ENCODE measurements at regions not wholly inside any gene's neighbourhood (a gene's known extent, or its start where the extent isn't known, plus 50 kb on each side); places are given as distances from the start of the nearest gene placed in this dataset.

DNA sequence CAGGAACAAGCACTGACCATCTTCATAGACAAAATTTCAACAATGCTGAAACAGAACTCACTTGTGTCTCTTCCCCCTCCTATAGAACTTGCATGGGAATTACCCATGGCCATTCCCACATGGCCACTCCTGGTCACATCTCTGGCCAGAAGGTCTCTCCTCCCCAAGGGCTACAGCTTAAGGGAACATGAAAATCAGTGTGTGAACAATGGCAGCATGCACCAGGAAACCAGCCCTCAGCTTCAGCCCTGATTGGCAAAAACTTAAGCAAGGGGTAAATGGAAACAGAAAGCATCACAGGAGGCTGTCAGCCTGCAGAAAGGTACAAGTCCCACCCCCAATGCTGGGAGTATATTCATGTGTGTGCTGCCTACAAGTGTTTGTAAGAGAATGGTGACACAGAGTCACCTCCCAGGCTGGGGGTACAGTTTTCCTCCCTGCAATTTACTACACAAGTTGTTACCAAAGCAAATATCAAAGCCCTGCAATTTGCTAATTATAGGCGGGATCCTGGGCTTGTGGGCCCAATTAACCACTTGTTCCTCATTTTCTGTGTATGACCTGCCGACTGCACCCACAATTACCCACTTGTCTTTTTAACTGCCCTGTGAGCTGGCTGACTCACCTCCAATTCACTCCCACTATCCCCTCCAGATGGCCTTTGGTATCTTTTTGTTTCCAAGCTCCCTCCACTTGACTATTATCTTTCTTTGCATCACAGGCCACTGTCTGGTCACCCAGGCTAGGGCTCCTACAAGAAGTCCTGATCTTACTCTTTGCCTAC lies 84.4 kb upstream of the HES1 start:
- Histone ChIP-seq H3K9ac (ENCODE audit: low read depth in 1 of 2, low read length in 2 of 2) (no peak overlapping the region), H3K9me3 (ENCODE audit: control insufficient read depth in 4 of 4, low read length in 3 of 4) (peaks cover 0 to 8% (median 5%) of the 10 kb centered on the region in 4 donors), H3K36me3 (ENCODE audit: control insufficient read depth in 4 of 4, insufficient read depth in 3 of 4, low read depth in 1 of 4, low read length in 3 of 4) (no peaks in the 10 kb centered on the region), H3K27ac (ENCODE audit: low read depth in 1 of 2, low read length in 2 of 2) (no peak overlapping the region), H3K4me1 (ENCODE audit: control insufficient read depth in 4 of 4, insufficient read depth in 4 of 4, low read length in 3 of 4) (peaks cover 4 to 17% (median 10%) of the 10 kb centered on the region in 4 donors), H3K4me3 (ENCODE audit: low read depth in 1 of 3, low read length in 3 of 3) (no peak overlapping the region), H3K27me3 (ENCODE audit: control insufficient read depth in 4 of 4, insufficient read depth in 4 of 4, low read length in 3 of 4) (no peaks in the 10 kb centered on the region)
- WGBS, result 75% methylated on average over 2 of the region's 2 CpGs
- no peak for DNase-seq (ENCODE audit: low spot score)
- TF ChIP-seq GABPA (IDR thresholded peaks at IDR 0.05 in 1 of 2, conservative IDR thresholded peaks at IDR 0.05 in 1 of 2) (no peak), YY1 (IDR thresholded peaks at IDR 0.05) (no peak), EGR1 (IDR thresholded peaks at IDR 0.05; ENCODE audit: low read depth in 2 of 2) (no peak), TAF1 (conservative IDR thresholded peaks at IDR 0.05) (no peak), HNF4A (conservative IDR thresholded peaks at IDR 0.05) (no peak), FOXA1 (IDR thresholded peaks at IDR 0.05) (no peak)
- TF ChIP-seq, protein P1, sequence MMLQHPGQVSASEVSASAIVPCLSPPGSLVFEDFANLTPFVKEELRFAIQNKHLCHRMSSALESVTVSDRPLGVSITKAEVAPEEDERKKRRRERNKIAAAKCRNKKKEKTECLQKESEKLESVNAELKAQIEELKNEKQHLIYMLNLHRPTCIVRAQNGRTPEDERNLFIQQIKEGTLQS (IDR thresholded peaks at IDR 0.05), result no peak
- TF ChIP-seq, protein P2, sequence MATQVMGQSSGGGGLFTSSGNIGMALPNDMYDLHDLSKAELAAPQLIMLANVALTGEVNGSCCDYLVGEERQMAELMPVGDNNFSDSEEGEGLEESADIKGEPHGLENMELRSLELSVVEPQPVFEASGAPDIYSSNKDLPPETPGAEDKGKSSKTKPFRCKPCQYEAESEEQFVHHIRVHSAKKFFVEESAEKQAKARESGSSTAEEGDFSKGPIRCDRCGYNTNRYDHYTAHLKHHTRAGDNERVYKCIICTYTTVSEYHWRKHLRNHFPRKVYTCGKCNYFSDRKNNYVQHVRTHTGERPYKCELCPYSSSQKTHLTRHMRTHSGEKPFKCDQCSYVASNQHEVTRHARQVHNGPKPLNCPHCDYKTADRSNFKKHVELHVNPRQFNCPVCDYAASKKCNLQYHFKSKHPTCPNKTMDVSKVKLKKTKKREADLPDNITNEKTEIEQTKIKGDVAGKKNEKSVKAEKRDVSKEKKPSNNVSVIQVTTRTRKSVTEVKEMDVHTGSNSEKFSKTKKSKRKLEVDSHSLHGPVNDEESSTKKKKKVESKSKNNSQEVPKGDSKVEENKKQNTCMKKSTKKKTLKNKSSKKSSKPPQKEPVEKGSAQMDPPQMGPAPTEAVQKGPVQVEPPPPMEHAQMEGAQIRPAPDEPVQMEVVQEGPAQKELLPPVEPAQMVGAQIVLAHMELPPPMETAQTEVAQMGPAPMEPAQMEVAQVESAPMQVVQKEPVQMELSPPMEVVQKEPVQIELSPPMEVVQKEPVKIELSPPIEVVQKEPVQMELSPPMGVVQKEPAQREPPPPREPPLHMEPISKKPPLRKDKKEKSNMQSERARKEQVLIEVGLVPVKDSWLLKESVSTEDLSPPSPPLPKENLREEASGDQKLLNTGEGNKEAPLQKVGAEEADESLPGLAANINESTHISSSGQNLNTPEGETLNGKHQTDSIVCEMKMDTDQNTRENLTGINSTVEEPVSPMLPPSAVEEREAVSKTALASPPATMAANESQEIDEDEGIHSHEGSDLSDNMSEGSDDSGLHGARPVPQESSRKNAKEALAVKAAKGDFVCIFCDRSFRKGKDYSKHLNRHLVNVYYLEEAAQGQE (IDR thresholded peaks at IDR 0.05), result no peak
- TF ChIP-seq, protein P3, sequence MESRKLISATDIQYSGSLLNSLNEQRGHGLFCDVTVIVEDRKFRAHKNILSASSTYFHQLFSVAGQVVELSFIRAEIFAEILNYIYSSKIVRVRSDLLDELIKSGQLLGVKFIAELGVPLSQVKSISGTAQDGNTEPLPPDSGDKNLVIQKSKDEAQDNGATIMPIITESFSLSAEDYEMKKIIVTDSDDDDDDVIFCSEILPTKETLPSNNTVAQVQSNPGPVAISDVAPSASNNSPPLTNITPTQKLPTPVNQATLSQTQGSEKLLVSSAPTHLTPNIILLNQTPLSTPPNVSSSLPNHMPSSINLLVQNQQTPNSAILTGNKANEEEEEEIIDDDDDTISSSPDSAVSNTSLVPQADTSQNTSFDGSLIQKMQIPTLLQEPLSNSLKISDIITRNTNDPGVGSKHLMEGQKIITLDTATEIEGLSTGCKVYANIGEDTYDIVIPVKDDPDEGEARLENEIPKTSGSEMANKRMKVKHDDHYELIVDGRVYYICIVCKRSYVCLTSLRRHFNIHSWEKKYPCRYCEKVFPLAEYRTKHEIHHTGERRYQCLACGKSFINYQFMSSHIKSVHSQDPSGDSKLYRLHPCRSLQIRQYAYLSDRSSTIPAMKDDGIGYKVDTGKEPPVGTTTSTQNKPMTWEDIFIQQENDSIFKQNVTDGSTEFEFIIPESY (IDR thresholded peaks at IDR 0.05), result no peak
- TF ChIP-seq, protein P4, sequence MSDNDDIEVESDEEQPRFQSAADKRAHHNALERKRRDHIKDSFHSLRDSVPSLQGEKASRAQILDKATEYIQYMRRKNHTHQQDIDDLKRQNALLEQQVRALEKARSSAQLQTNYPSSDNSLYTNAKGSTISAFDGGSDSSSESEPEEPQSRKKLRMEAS (IDR thresholded peaks at IDR 0.05), result no peak

DNA sequence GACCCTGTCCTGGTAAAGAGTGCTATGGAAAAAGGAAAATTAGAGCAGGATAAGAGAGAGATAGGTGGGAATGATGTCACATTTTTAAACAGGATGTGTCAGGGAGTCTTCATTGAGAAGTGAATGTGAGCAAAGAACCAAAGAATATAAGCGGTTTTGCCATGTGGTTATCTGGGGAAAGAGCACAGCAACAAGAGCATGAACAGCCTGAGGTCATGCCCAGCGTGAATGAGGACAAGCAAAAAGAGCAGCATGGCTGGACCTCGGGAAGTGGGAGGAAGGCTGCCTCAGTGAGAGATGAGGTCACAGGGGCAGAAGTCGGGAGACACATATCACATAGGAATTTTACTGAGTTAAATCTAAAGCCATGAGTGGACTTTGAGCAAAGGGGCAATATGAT lies 82.8 kb upstream of the HES1 start:
- TF ChIP-seq, protein P4 (IDR thresholded peaks at IDR 0.05), result no peak
- TF ChIP-seq FOXA2 (IDR thresholded peaks at IDR 0.05), result no peak
- TF ChIP-seq JUND (IDR thresholded peaks at IDR 0.05), result no peak
- TF ChIP-seq SP1 (IDR thresholded peaks at IDR 0.05), result no peak
- TF ChIP-seq RXRA (IDR thresholded peaks at IDR 0.05), result no peak
- no peak for TF ChIP-seq RAD21 (IDR thresholded peaks at IDR 0.05)
- TF ChIP-seq TAF1 (conservative IDR thresholded peaks at IDR 0.05), result no peak
- TF ChIP-seq YY1 (IDR thresholded peaks at IDR 0.05), result no peak
- TF ChIP-seq HNF4A (conservative IDR thresholded peaks at IDR 0.05), result no peak
- TF ChIP-seq, protein P1 (IDR thresholded peaks at IDR 0.05), result no peak
- TF ChIP-seq, protein P3 (IDR thresholded peaks at IDR 0.05), result no peak
- no peaks in the 10 kb centered on the region for H3K36me3 ChIP-seq (ENCODE audit: control insufficient read depth in 4 of 4, insufficient read depth in 3 of 4, low read depth in 1 of 4, low read length in 3 of 4)
- no peak overlapping the region for H3K9ac ChIP-seq (ENCODE audit: low read depth in 1 of 2, low read length in 2 of 2)
- WGBS, result 94% methylated on average over 4 of the region's 4 CpGs
- no peaks in the 10 kb centered on the region for H3K27me3 ChIP-seq (ENCODE audit: control insufficient read depth in 4 of 4, insufficient read depth in 4 of 4, low read length in 3 of 4)
- no peak overlapping the region for H3K4me3 ChIP-seq (ENCODE audit: low read depth in 1 of 3, low read length in 3 of 3)
- H3K9me3 ChIP-seq (ENCODE audit: control insufficient read depth in 4 of 4, low read length in 3 of 4), result peaks cover 0 to 8% (median 5%) of the 10 kb centered on the region in 4 donors
- no peak for DNase-seq (ENCODE audit: low spot score)
- peaks cover 2 to 10% (median 5%) of the 10 kb centered on the region in 4 donors for H3K4me1 ChIP-seq (ENCODE audit: control insufficient read depth in 4 of 4, insufficient read depth in 4 of 4, low read length in 3 of 4)
- no peak overlapping the region for H3K27ac ChIP-seq (ENCODE audit: low read depth in 1 of 2, low read length in 2 of 2)

All from liver (tissue), 7 donors.